Umbilical cord (tissue), 1 donor: ENCODE measurements at regions not wholly inside any gene's neighbourhood (a gene's known extent, or its start where the extent isn't known, plus 50 kb on each side); places are given as distances from the start of the nearest gene placed in this dataset.
"Not testable (repeated sequence)": the region's sequence is repeated elsewhere in the genome, so short reads cannot be mapped to it uniquely, and the experiment has no call there.

Source experiments
- DNase-seq: peaks from one replicate; pipeline ENCODE4 v3.0.0-alpha.2; 2015; ENCODE audit warnings: low spot score

- not testable (repeated sequence) for DNase-seq
Measured at GRCh38 chr2:110335415-110336049, 123.2 kb upstream of the MTLN start.

GRCh38 chr2:110333114-110334095 lies 121.1 kb upstream of the MTLN start:
- peak; percentile 27 for DNase-seq

GRCh38 chr2:110331625-110332024 lies 119.3 kb upstream of the MTLN start:
- DNase-seq = not testable (repeated sequence)

GRCh38 chr2:110329760-110330159 lies 117.4 kb upstream of the MTLN start:
- not testable (repeated sequence) for DNase-seq

- not testable (repeated sequence) for DNase-seq
Measured at GRCh38 chr2:110329158-110329557, 116.8 kb upstream of the MTLN start.

- peak; percentile 29 for DNase-seq
Measured at GRCh38 chr2:110328677-110329076, 116.3 kb upstream of the MTLN start.

- not testable (repeated sequence) for DNase-seq
Measured at GRCh38 chr2:110323832-110324231, 111.5 kb upstream of the MTLN start.

GRCh38 chr2:110322535-110322934 lies 110.2 kb upstream of the MTLN start:
- DNase-seq = not testable (repeated sequence)

GRCh38 chr2:110320834-110321563 lies 108.7 kb upstream of the MTLN start:
- DNase-seq = not testable (repeated sequence)

- DNase-seq = not testable (repeated sequence)
Measured at GRCh38 chr2:110318898-110319297, 106.6 kb upstream of the MTLN start.

GRCh38 chr2:110317377-110317776 lies 105.0 kb upstream of the MTLN start:
- DNase-seq = not testable (repeated sequence)

GRCh38 chr2:110316051-110316865 lies 103.9 kb upstream of the MTLN start:
- DNase-seq = not testable (repeated sequence)

GRCh38 chr2:110315054-110315820 lies 102.9 kb upstream of the MTLN start:
- not testable (repeated sequence) for DNase-seq

GRCh38 chr2:110314472-110314871 lies 102.1 kb upstream of the MTLN start:
- DNase-seq = not testable (repeated sequence)

- DNase-seq = not testable (repeated sequence)
Measured at GRCh38 chr2:110313032-110313431, 100.7 kb upstream of the MTLN start.

GRCh38 chr2:110311713-110312444 lies 99.5 kb upstream of the MTLN start:
- not testable (repeated sequence) for DNase-seq

GRCh38 chr2:110310988-110311475 lies 98.7 kb upstream of the MTLN start:
- DNase-seq = not testable (repeated sequence)

GRCh38 chr2:110308728-110309127 lies 96.4 kb upstream of the MTLN start:
- not testable (repeated sequence) for DNase-seq

GRCh38 chr2:110292807-110293206 lies 80.5 kb upstream of the MTLN start:
- not testable (repeated sequence) for DNase-seq
